DND-41 (cell line): ENCODE measurements at regions not wholly inside any gene's neighbourhood (a gene's known extent, or its start where the extent isn't known, plus 50 kb on each side); places are given as distances from the start of the nearest gene placed in this dataset.

Source experiments
- CTCF ChIP-seq: IDR thresholded peaks from 2 replicates; pipeline ENCODE4 v1.5.1; 2012; ENCODE audit warnings: borderline replicate concordance, low read length, moderate library complexity, mild to moderate bottlenecking; ENCODE audit not compliant: poor library complexity, severe bottlenecking; ENCODE audit errors: extremely low read depth
- EZH2 ChIP-seq: IDR thresholded peaks from 3 replicates; pipeline ENCODE4 v1.6.1; 2012; ENCODE audit warnings: borderline replicate concordance, low read depth, mild to moderate bottlenecking, moderate library complexity, low read length, inconsistent platforms; ENCODE audit not compliant: severe bottlenecking

- no peak for TF ChIP-seq CTCF
- TF ChIP-seq EZH2, result no peak
These were observed 68.9 kb upstream of the TRAM1L1 start for GRCh38 chr4:117154251-117154650.
